OCI-M1 (cell line): ENCODE measurements at regions not wholly inside any gene's neighbourhood (a gene's known extent, or its start where the extent isn't known, plus 50 kb on each side); places are given as distances from the start of the nearest gene placed in this dataset.
A peak's percentile ranks its signal among the peaks of the same experiment; 100 is the strongest.

Experiments used
- DNase-seq: peaks from one replicate; lab custom pipeline; 2025; lab: John Stamatoyannopoulos, UW

- no peak for DNase-seq
Measured at GRCh38 chr3:139870000-139870675, 64.8 kb upstream of the CLSTN2 start.

- no peak for DNase-seq
Measured at GRCh38 chr3:139868773-139869172, 66.2 kb upstream of the CLSTN2 start.

DNA sequence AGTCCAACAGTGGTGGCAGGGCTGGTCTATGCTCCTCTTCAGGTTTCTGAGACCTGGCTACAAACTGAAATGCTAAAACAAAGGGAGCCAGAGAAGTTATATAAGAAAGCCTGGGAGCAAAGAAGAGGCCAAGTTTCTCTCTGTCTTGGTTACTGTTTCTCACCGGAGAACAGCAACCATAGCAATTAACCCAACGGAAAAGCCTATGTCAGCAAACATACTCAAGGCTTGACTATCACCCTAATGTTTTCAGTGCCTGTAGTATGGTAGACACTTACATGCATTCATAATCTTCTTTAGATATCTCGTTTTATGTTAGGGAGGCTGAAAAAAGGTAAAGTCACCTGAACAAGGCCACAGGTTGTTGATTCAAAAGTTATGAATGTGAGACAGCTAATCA, 86.3 kb upstream of the CLSTN2 start:
- DNase-seq, result no peak

GRCh38 chr3:139846729-139847128, 88.3 kb upstream of the CLSTN2 start:
- DNase-seq, result no peak

DNA sequence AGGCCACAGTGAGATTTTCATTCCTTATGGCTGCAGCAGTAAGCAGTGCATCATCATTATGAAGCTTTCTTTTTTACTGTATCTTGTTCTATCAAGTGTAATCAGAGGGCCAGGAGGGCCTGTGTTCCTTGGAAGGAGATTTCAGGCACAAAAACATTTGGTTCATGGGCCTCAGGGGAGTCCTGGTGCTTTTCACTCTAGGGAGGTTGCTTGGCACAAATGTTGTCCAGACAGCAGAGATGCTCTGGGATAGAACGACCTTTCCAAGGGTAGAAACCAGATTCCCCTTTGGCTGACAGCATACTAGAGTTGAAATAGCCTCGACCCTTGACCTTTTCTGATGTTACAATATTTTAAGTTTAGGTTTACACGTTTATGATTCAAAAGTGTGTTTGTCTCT, 95.3 kb upstream of the CLSTN2 start:
- DNase-seq, result no peak

- DNase-seq, result no peak
Measured at GRCh38 chr3:139839014-139839413, 96.0 kb upstream of the CLSTN2 start.

DNA sequence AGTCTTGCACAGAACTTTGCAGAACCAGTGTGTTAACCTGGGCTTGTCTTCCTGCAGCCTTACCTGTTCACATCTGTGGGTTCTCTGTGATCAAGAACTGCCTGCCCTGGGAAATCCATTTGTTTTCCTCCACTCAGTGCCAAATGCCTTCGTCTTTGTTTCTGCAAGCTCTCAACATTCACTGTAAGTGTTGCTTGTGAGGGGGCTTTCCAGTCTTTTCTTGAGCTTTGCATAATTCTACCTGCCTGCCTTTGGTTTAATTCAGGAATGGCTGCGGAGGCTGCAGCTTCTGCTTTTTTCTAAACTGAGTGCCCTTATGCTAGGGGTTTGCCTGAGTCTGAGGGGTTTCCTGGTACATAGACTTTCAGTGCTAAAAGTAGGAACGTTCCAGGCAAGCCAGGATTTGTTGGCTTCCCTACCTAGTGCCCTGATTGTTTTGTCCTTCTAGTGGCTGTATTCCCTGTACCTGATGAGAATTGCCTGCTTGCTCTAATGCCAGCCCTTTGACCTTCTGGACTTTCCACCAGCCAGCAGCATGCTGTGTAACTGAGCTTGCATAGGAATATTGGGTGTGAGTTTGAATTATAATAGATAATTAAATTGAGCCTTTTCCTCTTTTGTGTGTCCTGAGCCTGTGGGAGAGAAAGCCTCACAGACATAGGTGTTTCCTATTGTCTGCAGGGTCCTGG, 96.6 kb upstream of the CLSTN2 start:
- DNase-seq, result no peak

DNA sequence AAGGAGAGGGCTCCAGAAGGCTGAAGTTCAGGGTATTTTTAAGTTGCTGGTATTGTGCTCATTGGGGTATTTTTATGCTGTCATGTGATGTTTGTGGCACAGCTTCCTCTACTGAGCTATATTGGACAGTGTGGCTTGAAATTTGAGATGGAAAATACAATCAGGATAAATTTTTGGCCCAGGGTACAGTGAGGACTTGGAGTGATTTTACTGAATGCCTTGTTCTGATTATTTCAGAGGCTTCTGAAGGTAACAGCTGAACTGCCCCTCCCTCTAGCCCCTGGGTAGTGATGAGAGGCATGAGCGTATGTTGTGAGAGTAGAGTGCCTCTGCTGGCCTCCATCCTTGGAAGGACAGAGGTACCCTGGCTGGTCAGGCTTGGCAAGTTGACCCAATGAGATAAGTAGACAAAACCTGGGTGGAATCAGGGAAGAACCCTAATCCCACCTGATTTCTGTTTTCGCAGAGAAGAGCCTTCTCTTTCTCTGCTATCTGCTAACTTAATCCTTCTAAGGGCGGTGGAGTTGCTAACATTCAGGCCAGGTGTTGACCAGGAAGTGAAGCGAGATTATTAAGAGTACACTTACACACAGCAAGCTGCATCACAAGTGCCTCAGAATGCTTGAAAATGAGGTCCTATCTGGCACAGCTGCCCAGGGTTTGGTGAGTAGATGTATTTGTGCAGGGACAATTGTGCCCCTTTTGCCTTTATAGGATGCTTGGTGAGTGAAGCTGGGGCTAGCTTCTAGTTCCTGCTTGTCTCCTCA, 98.1 kb upstream of the CLSTN2 start:
- no peak for DNase-seq

- no peak for DNase-seq
Measured at GRCh38 chr3:139835830-139836683, 98.9 kb upstream of the CLSTN2 start.

GRCh38 chr3:139832998-139833397, 102.0 kb upstream of the CLSTN2 start:
- DNase-seq, result no peak

DNA sequence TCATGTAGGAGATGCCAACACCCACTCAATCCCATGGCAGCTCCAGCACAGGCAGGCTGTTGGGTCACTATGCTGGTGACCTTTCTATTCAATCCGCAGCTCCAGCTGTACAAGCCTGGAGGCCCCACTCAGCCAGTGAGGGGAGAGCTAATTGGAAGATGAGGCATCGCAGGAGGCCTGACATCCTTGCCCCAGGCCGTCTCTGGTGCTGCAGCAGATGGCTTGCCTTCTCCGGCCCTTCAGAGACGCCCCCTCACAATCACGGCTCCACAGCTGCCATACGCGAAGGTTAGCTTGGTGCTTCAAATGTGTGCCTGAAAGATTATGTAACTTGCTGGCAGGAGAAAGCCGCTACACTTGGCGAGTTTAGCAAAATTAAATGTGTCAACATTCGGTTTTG, 104.2 kb upstream of the CLSTN2 start:
- DNase-seq, result no peak

DNA sequence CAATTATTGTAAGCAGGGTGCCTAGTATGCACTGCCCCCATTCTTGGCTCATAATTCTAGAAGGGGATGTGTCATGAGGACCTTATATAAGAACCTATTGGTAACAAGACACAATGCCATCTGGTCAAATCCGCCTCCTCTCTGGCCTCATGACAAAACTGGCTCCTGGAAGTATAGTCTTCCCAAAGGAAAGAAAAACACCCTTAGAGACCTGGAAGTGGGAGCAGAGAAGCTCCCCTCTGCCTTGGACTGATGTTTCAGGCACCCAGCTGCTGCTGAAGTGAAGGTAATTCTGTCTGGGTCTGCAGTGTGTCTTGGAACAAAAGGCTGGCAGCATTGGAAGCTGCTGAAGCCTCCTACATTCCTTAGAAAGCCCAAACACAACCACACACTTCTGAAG, 107.2 kb upstream of the CLSTN2 start:
- DNase-seq, result no peak

DNA sequence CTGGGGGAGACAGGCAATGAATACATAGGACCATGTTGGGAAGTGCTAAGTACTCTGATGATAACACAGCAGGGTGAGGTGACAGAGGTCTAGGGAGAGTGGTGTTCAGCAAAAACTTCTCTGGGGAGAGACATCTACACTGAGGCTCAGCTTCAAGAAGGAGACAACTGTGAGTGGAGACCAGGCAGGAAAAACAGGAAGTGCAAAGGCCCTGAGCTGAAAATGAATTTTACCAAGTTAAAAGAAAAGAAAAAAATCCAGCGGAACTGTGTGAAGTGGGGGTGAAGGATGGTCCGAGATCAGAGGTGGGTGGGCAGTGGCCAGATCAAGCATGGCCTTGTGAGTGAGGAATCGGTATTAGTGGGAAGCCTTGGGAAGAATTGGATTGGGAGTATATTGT, 110.1 kb upstream of the CLSTN2 start:
- no peak for DNase-seq

DNA sequence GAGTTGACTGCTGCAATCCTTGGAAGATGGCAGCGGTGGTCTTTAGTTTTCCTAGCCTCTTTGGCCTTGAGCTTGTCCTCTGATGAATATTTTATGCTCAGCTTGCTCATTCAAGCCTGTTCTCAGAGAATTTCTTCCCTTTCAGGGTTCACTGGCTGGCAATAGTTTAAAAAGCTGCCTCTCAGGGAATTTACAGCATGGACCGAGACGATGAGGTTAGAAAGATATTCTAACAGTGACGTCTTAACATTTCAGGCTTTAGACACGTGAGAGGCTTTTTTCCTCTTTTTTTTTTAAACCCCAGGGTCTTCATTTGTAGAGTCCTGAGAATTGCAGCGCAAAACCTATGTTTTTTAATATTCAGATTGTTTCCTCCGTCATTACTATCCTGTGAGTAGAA, 120.3 kb upstream of the CLSTN2 start:
- DNase-seq, result no peak

DNA sequence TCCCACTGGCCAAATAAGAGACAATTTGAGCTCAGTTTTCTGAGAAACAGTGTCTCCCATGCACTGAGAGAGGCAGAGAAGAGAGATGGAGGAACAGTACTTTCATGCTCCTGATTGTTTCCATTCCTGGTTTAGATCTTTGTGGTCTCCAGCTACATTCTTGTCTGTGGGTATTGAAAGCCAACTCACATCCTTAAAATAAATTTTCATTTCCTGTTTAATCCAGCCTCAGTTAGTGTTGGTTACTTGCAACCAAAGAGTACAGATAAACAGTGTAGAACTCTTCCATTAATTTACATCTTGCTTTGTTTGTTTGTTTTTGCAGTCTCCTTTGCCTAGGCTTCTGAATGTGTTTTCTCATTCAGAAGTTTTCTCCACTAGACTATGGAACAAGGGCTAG, 123.7 kb upstream of the CLSTN2 start:
- DNase-seq, result no peak

DNA sequence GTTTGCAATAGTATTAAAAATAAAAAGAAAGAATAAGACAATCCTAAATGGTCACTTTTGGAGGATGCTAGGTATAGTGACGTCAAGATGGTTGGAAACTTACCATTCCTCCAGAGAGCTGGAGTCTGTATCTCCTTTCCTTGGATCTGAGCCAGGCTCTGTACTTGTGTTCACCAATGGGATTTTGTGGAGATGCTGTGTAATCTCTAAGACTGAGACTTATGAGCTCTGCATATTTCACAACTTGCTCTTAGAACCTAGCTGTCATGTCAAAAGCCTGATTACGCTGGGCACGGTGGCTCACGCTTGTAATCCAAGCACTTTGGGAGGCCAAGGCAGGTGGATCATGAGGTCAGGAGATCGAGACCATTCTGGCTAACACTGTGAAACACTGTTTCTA, 126.8 kb upstream of the CLSTN2 start:
- no peak for DNase-seq

DNA sequence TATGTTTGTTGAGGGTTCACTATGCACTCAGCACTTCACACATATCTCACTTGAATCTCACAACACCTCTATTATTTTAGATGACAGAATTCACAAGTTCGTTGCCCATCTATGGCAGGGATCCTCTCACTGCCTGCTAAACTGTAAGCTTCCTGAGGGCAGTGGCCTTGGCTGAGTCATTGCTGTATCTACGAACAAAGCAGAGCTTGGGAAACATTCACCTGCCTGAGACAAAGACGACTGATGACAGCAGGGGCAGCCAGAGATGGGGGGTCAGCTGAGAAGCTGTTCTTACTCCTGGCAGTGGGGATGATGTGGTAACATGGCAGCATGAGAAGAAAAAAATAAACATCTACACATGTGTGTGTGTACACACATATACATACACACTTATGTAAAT, 125.5 kb upstream of the NMNAT3 start:
- DNase-seq, result no peak

GRCh38 chr3:139797724-139798343, 120.1 kb upstream of the NMNAT3 start:
- peak; percentile 52 for DNase-seq

DNA sequence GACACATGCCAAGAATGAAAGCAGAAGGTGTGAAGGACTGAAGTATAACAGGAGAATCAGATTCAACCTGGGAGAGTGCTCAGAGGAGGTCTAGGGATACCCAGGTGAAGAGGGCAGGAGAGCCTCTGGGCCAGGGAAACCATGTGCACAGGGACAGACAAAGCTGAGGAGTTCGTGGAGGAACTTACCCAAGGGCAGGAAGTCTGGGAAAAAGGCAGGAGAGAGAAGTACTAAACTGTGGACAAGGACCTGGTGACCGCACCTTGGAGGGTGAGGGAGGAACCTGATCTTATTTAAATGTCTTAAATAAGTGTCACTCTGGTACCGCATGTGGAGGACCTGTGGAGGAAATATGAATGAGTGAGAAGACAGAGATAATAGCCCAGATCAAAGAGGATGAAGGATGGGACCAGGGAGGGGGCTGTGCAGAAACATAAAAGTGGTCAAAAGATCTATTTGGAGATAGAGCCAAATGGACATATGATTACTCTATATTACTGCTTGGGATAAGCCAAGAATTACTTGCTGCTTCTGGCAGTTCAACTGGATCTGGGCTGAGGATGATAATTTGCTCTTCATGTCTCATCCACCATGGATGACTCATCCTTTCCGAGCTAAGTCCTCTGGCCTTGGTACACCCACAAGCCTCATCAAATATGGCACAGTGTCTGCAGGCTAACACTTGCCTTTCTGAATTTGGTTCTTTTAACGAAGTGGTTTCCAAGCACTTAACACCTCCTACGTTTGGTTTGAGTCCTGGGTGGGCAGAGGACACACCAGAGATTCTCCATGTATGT, 116.9 kb upstream of the NMNAT3 start:
- peak; percentile 21 for DNase-seq

GRCh38 chr3:139793408-139793807, 115.6 kb upstream of the NMNAT3 start:
- no peak for DNase-seq

GRCh38 chr3:139780593-139780992, 102.8 kb upstream of the NMNAT3 start:
- DNase-seq, result no peak
